GM18907 (cell line): ENCODE measurements at regions not wholly inside any gene's neighbourhood (a gene's known extent, or its start where the extent isn't known, plus 50 kb on each side); places are given as distances from the start of the nearest gene placed in this dataset.

Experiments used
- ATAC-seq: cut with Tn5 transposase; IDR thresholded peaks from one replicate; pipeline ENCODE4 v1.9.1; 2021; ENCODE audit warnings: mild to moderate bottlenecking, moderate library complexity; ENCODE audit not compliant: unreplicated experiment

- no peak for ATAC-seq
Measured at GRCh38 chr15:97141871-97142270, 811.4 kb downstream of the NR2F2 start.

GRCh38 chr15:97143592-97144376 lies 813.3 kb downstream of the NR2F2 start:
- no peak for ATAC-seq

GRCh38 chr15:97144377-97144711 lies 813.8 kb downstream of the NR2F2 start:
- no peak for ATAC-seq

- ATAC-seq: no peak
Measured at GRCh38 chr15:97146929-97147870, 813.3 kb upstream of the ARRDC4 start.

GRCh38 chr15:97153356-97153965 lies 807.0 kb upstream of the ARRDC4 start:
- no peak for ATAC-seq

- no peak for ATAC-seq
Measured at GRCh38 chr15:97156739-97157265, 803.7 kb upstream of the ARRDC4 start.

- ATAC-seq: no peak
Measured at GRCh38 chr15:97162805-97163495, 797.6 kb upstream of the ARRDC4 start.

GRCh38 chr15:97165205-97165604 lies 795.3 kb upstream of the ARRDC4 start:
- no peak for ATAC-seq

- no peak for ATAC-seq
Measured at GRCh38 chr15:97168704-97169475, 791.6 kb upstream of the ARRDC4 start.

- ATAC-seq: no peak
Measured at GRCh38 chr15:97171556-97171955, 788.9 kb upstream of the ARRDC4 start.

GRCh38 chr15:97174886-97175540 lies 785.5 kb upstream of the ARRDC4 start:
- ATAC-seq: no peak

- no peak for ATAC-seq
Measured at GRCh38 chr15:97177151-97177577, 783.3 kb upstream of the ARRDC4 start.

GRCh38 chr15:97182581-97182980 lies 777.9 kb upstream of the ARRDC4 start:
- no peak for ATAC-seq

- no peak for ATAC-seq
Measured at GRCh38 chr15:97189162-97189780, 771.2 kb upstream of the ARRDC4 start.

- no peak for ATAC-seq
Measured at GRCh38 chr15:97194750-97195149, 765.8 kb upstream of the ARRDC4 start.

- ATAC-seq: no peak
Measured at GRCh38 chr15:97196048-97197014, 764.2 kb upstream of the ARRDC4 start.

- ATAC-seq: no peak
Measured at GRCh38 chr15:97199393-97200051, 761.0 kb upstream of the ARRDC4 start.
